DOHH2 (cell line): ENCODE measurements at regions not wholly inside any gene's neighbourhood (a gene's known extent, or its start where the extent isn't known, plus 50 kb on each side); places are given as distances from the start of the nearest gene placed in this dataset.

Experiments
- CTCF ChIP-seq: fragments of 200-600 bp; sonication (generic); IDR thresholded peaks from one replicate; pipeline ENCODE4 v1.5.1; 2014; ENCODE audit warnings: antibody characterized with exemption, mild to moderate bottlenecking, low read depth, low read length; ENCODE audit not compliant: poor library complexity, severe bottlenecking
- EZH2phosphoT487 ChIP-seq: fragments of 200-600 bp; sonication (generic); IDR thresholded peaks from 2 replicates; pipeline ENCODE4 v1.6.1; 2017; ENCODE audit warnings: borderline replicate concordance, mild to moderate bottlenecking, antibody characterized with exemption, low read length, moderate library complexity, mixed read lengths

DNA sequence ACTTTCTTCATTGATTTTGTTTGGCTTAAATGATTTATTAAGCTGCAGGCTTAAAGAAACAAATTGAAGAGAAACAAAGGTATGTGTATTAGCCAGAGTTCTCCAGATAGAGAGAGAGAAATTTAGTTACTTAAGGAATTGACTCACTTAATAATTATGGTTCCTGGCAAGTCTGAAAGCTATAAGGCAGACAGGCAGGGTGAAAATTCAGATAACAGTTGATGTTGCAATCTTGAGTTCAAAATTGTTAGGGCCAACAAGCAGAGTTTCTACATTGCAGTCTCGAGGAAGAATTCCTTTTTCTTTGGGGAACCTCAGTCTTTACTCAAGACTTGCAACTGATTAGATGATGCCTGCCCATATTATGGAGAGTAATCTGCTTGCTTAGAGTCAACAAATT lies 593.5 kb downstream of the ADCYAP1 start:
- no peak for TF ChIP-seq CTCF
- TF ChIP-seq EZH2phosphoT487, result no peak
